ENCODE measurements at regions not wholly inside any gene's neighbourhood (a gene's known extent, or its start where the extent isn't known, plus 50 kb on each side); places are given as distances from the start of the nearest gene placed in this dataset.
"Not testable (repeated sequence)": the region's sequence is repeated elsewhere in the genome, so short reads cannot be mapped to it uniquely, and the experiment has no call there.

GRCh38 chr5:26325432-26325831 is 713.0 kb downstream of the CDH9 start:
- H3K27ac Mint-ChIP-seq (ENCODE audit: unreplicated experiment); H3K36me3 Mint-ChIP-seq (ENCODE audit: low read depth, unreplicated experiment); H3K4me3 ChIP-seq (ENCODE audit: insufficient read depth, low read depth, low read length); DNase-seq (ENCODE audit: low read depth); H3K27me3 ChIP-seq (ENCODE audit: insufficient read depth, low read length); FAIRE-seq; H3K4me1 ChIP-seq (ENCODE audit: insufficient read depth, low read length); H4K20me1 ChIP-seq (ENCODE audit: insufficient read depth, low read length); H3K9me3 Mint-ChIP-seq (ENCODE audit: unreplicated experiment); H3K27me3 Mint-ChIP-seq (ENCODE audit: low read depth, unreplicated experiment); H3K9me3 ChIP-seq (ENCODE audit: insufficient read depth, low read depth, low read length); H3K79me2 ChIP-seq (ENCODE audit: insufficient read depth, low read length); H3K4me2 ChIP-seq (ENCODE audit: low read length); H3K4me1 Mint-ChIP-seq (ENCODE audit: low read depth, unreplicated experiment); H3K4me3 Mint-ChIP-seq (ENCODE audit: unreplicated experiment); H3K27ac ChIP-seq (ENCODE audit: low read depth, low read length); H3K36me3 ChIP-seq (ENCODE audit: insufficient read depth, low read length); H2AFZ ChIP-seq (ENCODE audit: low read depth, low read length); H3K9ac ChIP-seq (ENCODE audit: low read length): not testable (repeated sequence)

DNA sequence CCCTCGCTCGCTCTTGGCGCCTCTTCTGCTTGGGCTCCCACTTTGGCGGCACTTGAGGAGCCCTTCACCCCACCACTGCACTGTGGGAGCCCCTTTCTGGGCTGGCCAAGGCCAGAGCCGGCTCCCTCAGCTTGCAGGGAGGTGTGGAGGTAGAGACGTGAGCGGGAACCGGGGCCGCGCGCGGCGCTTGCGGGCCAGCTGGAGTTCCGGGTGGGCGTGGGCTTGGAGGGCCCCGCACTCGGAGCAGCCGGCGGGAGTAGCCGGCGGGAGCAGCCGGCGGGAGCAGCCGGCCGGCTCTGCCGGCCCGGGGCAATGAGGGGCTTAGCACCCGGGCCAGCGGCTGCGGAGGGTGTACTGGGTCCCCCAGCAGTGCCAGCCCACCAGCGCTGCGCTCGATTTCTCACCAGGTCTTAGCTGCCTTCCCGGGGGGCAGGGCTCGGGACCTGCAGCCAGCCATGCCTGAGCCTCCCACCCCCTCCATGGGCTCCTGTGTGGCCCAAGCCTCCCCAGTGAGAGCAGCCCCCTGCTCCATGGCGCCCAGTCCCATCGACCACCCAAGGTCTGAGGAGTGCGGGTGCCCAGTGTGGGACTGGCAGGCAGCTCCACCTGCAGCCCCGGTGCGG is 714.0 kb downstream of the CDH9 start:
- not testable (repeated sequence) for H3K9me3 ChIP-seq (ENCODE audit: insufficient read depth, low read depth, low read length); H3K4me1 Mint-ChIP-seq (ENCODE audit: low read depth, unreplicated experiment); FAIRE-seq; H2AFZ ChIP-seq (ENCODE audit: low read depth, low read length); H3K27ac Mint-ChIP-seq (ENCODE audit: unreplicated experiment); H3K36me3 Mint-ChIP-seq (ENCODE audit: low read depth, unreplicated experiment); H3K27me3 Mint-ChIP-seq (ENCODE audit: low read depth, unreplicated experiment); H3K9me3 Mint-ChIP-seq (ENCODE audit: unreplicated experiment); H3K36me3 ChIP-seq (ENCODE audit: insufficient read depth, low read length); H3K4me3 ChIP-seq (ENCODE audit: insufficient read depth, low read depth, low read length); H3K4me2 ChIP-seq (ENCODE audit: low read length); H3K4me1 ChIP-seq (ENCODE audit: insufficient read depth, low read length); H3K4me3 Mint-ChIP-seq (ENCODE audit: unreplicated experiment); H3K27ac ChIP-seq (ENCODE audit: low read depth, low read length); DNase-seq (ENCODE audit: low read depth); H3K27me3 ChIP-seq (ENCODE audit: insufficient read depth, low read length); H3K9ac ChIP-seq (ENCODE audit: low read length); H3K79me2 ChIP-seq (ENCODE audit: insufficient read depth, low read length); H4K20me1 ChIP-seq (ENCODE audit: insufficient read depth, low read length)

DNA sequence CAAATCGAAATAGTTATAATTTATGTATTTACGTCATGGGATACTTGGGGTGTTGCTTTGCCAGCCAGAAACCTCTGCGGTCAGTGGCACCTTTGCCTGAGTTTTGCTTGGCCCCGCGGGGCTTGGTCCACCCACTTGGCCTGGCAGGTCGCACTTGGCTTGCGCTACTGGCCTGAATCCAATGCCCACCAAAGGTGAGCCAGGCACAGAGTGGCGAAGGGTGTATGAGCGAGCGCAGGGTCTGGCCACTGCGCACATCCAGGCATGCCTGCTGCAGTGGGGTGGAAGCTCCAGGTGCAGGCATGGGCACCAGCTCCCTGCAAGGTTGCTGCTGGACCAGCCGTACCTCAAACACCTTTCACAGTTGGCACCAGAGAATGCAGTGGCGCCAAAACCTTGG is 714.6 kb downstream of the CDH9 start:
- Histone ChIP-seq H3K36me3 (ENCODE audit: insufficient read depth, low read length) (no peaks in the 10 kb centered on the region), H3K4me1 (ENCODE audit: insufficient read depth, low read length) (no peaks in the 10 kb centered on the region), H3K4me3 (ENCODE audit: insufficient read depth, low read depth, low read length) (no peak overlapping the region), H2AFZ (ENCODE audit: low read depth, low read length) (no peak overlapping the region), H3K27me3 (ENCODE audit: insufficient read depth, low read length) (no peaks in the 10 kb centered on the region), H3K27ac (ENCODE audit: low read depth, low read length) (no peak overlapping the region), H3K9ac (ENCODE audit: low read length) (no peak overlapping the region), H3K79me2 (ENCODE audit: insufficient read depth, low read length) (no peaks in the 10 kb centered on the region), H3K4me2 (ENCODE audit: low read length) (no peak overlapping the region), H3K9me3 (ENCODE audit: insufficient read depth, low read depth, low read length) (peaks cover 5% of the 10 kb centered on the region), H4K20me1 (ENCODE audit: insufficient read depth, low read length) (no peaks in the 10 kb centered on the region)
- Mint-ChIP-seq H3K4me3 (ENCODE audit: unreplicated experiment) (no peak overlapping the region), H3K27ac (ENCODE audit: unreplicated experiment) (no peak overlapping the region), H3K27me3 (ENCODE audit: low read depth, unreplicated experiment) (no peaks in the 10 kb centered on the region), H3K36me3 (ENCODE audit: low read depth, unreplicated experiment) (no peaks in the 10 kb centered on the region), H3K9me3 (ENCODE audit: unreplicated experiment) (no peaks in the 10 kb centered on the region), H3K4me1 (ENCODE audit: low read depth, unreplicated experiment) (no peaks in the 10 kb centered on the region)
- TF ChIP-seq, protein P1, sequence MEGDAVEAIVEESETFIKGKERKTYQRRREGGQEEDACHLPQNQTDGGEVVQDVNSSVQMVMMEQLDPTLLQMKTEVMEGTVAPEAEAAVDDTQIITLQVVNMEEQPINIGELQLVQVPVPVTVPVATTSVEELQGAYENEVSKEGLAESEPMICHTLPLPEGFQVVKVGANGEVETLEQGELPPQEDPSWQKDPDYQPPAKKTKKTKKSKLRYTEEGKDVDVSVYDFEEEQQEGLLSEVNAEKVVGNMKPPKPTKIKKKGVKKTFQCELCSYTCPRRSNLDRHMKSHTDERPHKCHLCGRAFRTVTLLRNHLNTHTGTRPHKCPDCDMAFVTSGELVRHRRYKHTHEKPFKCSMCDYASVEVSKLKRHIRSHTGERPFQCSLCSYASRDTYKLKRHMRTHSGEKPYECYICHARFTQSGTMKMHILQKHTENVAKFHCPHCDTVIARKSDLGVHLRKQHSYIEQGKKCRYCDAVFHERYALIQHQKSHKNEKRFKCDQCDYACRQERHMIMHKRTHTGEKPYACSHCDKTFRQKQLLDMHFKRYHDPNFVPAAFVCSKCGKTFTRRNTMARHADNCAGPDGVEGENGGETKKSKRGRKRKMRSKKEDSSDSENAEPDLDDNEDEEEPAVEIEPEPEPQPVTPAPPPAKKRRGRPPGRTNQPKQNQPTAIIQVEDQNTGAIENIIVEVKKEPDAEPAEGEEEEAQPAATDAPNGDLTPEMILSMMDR (IDR thresholded peaks at IDR 0.05; ENCODE audit: insufficient read depth, low read depth, low read length): no peak
- TF ChIP-seq EZH2 (IDR thresholded peaks at IDR 0.05; ENCODE audit: insufficient read depth, low read length): no peak
- FAIRE-seq (no peak), DNase-seq (ENCODE audit: low read depth) (no peak)

Data from astrocyte (in vitro differentiated cells and primary cell).